Astrocyte (in vitro differentiated cells and primary cell): ENCODE measurements at regions not wholly inside any gene's neighbourhood (a gene's known extent, or its start where the extent isn't known, plus 50 kb on each side); places are given as distances from the start of the nearest gene placed in this dataset.

Experiments
- CTCF ChIP-seq: IDR thresholded peaks from 2 replicates; pipeline ENCODE4 v1.5.1; 2011; ENCODE audit warnings: low read depth, mild to moderate bottlenecking, inconsistent platforms, low read length, moderate library complexity; ENCODE audit not compliant: insufficient read depth
- EZH2 ChIP-seq: IDR thresholded peaks from 2 replicates; pipeline ENCODE4 v1.6.1; 2012; ENCODE audit warnings: mild to moderate bottlenecking, low read length, inconsistent platforms; ENCODE audit not compliant: insufficient read depth

DNA sequence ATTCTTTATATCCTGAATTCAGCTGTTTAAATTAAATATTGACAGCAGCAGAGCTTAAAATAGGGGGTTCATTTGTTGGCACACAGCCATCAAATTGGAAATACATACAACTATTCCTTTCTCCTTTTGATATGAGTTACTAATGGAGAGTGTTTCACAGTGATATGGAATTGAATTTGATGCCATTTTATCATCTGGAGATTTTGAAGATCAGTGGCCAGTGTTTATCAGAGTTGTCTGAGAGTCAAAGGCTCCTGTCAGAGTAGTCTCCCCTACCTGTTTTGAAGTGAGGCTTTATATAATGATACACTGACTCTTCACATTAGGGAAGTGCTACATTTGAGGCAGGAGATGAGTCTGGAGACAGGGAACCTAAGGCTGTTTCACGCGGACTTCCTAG is 1286.3 kb downstream of the TECRL start:
- TF ChIP-seq CTCF: no peak
- TF ChIP-seq EZH2: no peak
